GM18511 (cell line): ENCODE measurements at regions not wholly inside any gene's neighbourhood (a gene's known extent, or its start where the extent isn't known, plus 50 kb on each side); places are given as distances from the start of the nearest gene placed in this dataset.

Source experiments
- ATAC-seq: cut with Tn5 transposase; IDR thresholded peaks from one replicate; pipeline ENCODE4 v1.9.1; 2021; ENCODE audit warnings: mild to moderate bottlenecking, moderate library complexity; ENCODE audit not compliant: unreplicated experiment

GRCh38 chr6:23454080-23454976 is 671.7 kb upstream of the NRSN1 start:
- no peak for ATAC-seq

- no peak for ATAC-seq
These were observed 670.3 kb upstream of the NRSN1 start for GRCh38 chr6:23455754-23456153.

- ATAC-seq, result no peak
These were observed 669.6 kb upstream of the NRSN1 start for GRCh38 chr6:23456396-23456795.

GRCh38 chr6:23457321-23457720 is 668.7 kb upstream of the NRSN1 start:
- ATAC-seq, result no peak

- ATAC-seq, result no peak
These were observed 660.1 kb upstream of the NRSN1 start for GRCh38 chr6:23465912-23466311.

- ATAC-seq, result no peak
These were observed 648.4 kb upstream of the NRSN1 start for GRCh38 chr6:23477586-23477985.

GRCh38 chr6:23478312-23478711 is 647.7 kb upstream of the NRSN1 start:
- ATAC-seq, result no peak

- ATAC-seq, result no peak
These were observed 642.1 kb upstream of the NRSN1 start for GRCh38 chr6:23483896-23484295.

- ATAC-seq, result no peak
These were observed 631.6 kb upstream of the NRSN1 start for GRCh38 chr6:23494367-23494766.

- ATAC-seq, result no peak
These were observed 628.0 kb upstream of the NRSN1 start for GRCh38 chr6:23498013-23498412.

- no peak for ATAC-seq
These were observed 626.5 kb upstream of the NRSN1 start for GRCh38 chr6:23499549-23499948.

- no peak for ATAC-seq
These were observed 622.8 kb upstream of the NRSN1 start for GRCh38 chr6:23503173-23503572.

GRCh38 chr6:23505026-23505425 is 621.0 kb upstream of the NRSN1 start:
- no peak for ATAC-seq

- ATAC-seq, result no peak
These were observed 615.1 kb upstream of the NRSN1 start for GRCh38 chr6:23510778-23511510.

GRCh38 chr6:23511817-23512216 is 614.2 kb upstream of the NRSN1 start:
- ATAC-seq, result no peak

GRCh38 chr6:23518294-23518693 is 607.7 kb upstream of the NRSN1 start:
- no peak for ATAC-seq

GRCh38 chr6:23522792-23523547 is 603.0 kb upstream of the NRSN1 start:
- ATAC-seq, result no peak

- ATAC-seq, result no peak
These were observed 602.2 kb upstream of the NRSN1 start for GRCh38 chr6:23523771-23524170.

GRCh38 chr6:23524548-23524947 is 601.5 kb upstream of the NRSN1 start:
- no peak for ATAC-seq

GRCh38 chr6:23526526-23526925 is 599.5 kb upstream of the NRSN1 start:
- ATAC-seq, result no peak

GRCh38 chr6:23529902-23530301 is 596.1 kb upstream of the NRSN1 start:
- no peak for ATAC-seq
